ENCODE measurements at regions not wholly inside any gene's neighbourhood (a gene's known extent, or its start where the extent isn't known, plus 50 kb on each side); places are given as distances from the start of the nearest gene placed in this dataset.
"Not testable (repeated sequence)": the region's sequence is repeated elsewhere in the genome, so short reads cannot be mapped to it uniquely, and the experiment has no call there.

- CTCF ChIA-PET: no interaction called here
- Mint-ChIP-seq H3K27me3 (no peaks in the 10 kb centered on the region), H3K4me3 (no peak overlapping the region), H3K36me3 (peaks cover 2% of the 10 kb centered on the region), H3K4me1 (ENCODE audit: low read depth) (peaks cover 5% of the 10 kb centered on the region), H3K9me3 (peaks cover 5% of the 10 kb centered on the region), H3K27ac (no peak overlapping the region)
- intact Hi-C loops (cut with micrococcal nuclease): no loop called here
- POLR2A ChIA-PET: no interaction called here
- no peak for DNase-seq
These were observed 70.3 kb upstream of the SOX13 start for GRCh38 chr1:204002614-204003013.

- POLR2A ChIA-PET: no interaction called here
- H3K4me1 Mint-ChIP-seq (ENCODE audit: low read depth): peaks cover 5% of the 10 kb centered on the region
- H3K36me3 Mint-ChIP-seq: peaks cover 2% of the 10 kb centered on the region
- no peak for DNase-seq
- H3K9me3 Mint-ChIP-seq: peaks cover 5% of the 10 kb centered on the region
- H3K4me3 Mint-ChIP-seq: no peak overlapping the region
- CTCF ChIA-PET: no interaction called here
- intact Hi-C loops (cut with micrococcal nuclease): no loop called here
- H3K27me3 Mint-ChIP-seq: no peaks in the 10 kb centered on the region
- H3K27ac Mint-ChIP-seq: no peak overlapping the region
These were observed 69.4 kb upstream of the SOX13 start for GRCh38 chr1:204003536-204003935.

GRCh38 chr1:204011426-204011825 is 61.5 kb upstream of the SOX13 start:
- ChIA-PET CTCF (no interaction called here), POLR2A (no interaction called here)
- intact Hi-C loops (cut with micrococcal nuclease): no loop called here
- Mint-ChIP-seq H3K27me3 (peaks cover 1% of the 10 kb centered on the region), H3K36me3 (no peaks in the 10 kb centered on the region), H3K27ac (no peak overlapping the region), H3K4me3 (no peak overlapping the region), H3K9me3 (no peaks in the 10 kb centered on the region), H3K4me1 (ENCODE audit: low read depth) (no peaks in the 10 kb centered on the region)
- DNase-seq: no peak

GRCh38 chr1:204013052-204013451 is 59.9 kb upstream of the SOX13 start:
- no peaks in the 10 kb centered on the region for H3K36me3 Mint-ChIP-seq
- H3K27ac Mint-ChIP-seq: no peak overlapping the region
- H3K9me3 Mint-ChIP-seq: no peaks in the 10 kb centered on the region
- no peaks in the 10 kb centered on the region for H3K4me1 Mint-ChIP-seq (ENCODE audit: low read depth)
- peaks cover 1% of the 10 kb centered on the region for H3K27me3 Mint-ChIP-seq
- intact Hi-C loops (cut with micrococcal nuclease): no loop called here
- ChIA-PET CTCF (interaction anchor here (1.0 kb wide), 1 partner anchor 117 kb away, joined by 3 read pairs; no protein-coding TSS in a partner anchor), POLR2A (no interaction called here)
- DNase-seq: no peak
- H3K4me3 Mint-ChIP-seq: no peak overlapping the region

- intact Hi-C loops (cut with micrococcal nuclease): no loop called here
- H3K36me3 Mint-ChIP-seq: no peaks in the 10 kb centered on the region
These were observed 58.6 kb upstream of the SOX13 start for GRCh38 chr1:204014336-204014735.

GRCh38 chr1:204014961-204015360 is 58.0 kb upstream of the SOX13 start:
- intact Hi-C loops (cut with micrococcal nuclease); H3K9me3 Mint-ChIP-seq; POLR2A ChIA-PET; H3K4me3 Mint-ChIP-seq; H3K36me3 Mint-ChIP-seq; DNase-seq; CTCF ChIA-PET; H3K4me1 Mint-ChIP-seq (ENCODE audit: low read depth); H3K27me3 Mint-ChIP-seq; H3K27ac Mint-ChIP-seq: not testable (repeated sequence)

More at GRCh38 chr1:204014336-204014735, 58.6 kb upstream of the SOX13 start:
- Mint-ChIP-seq H3K27ac (no peak overlapping the region), H3K4me1 (ENCODE audit: low read depth) (no peaks in the 10 kb centered on the region), H3K9me3 (no peaks in the 10 kb centered on the region), H3K27me3 (peaks cover 1% of the 10 kb centered on the region), H3K4me3 (no peak overlapping the region)
- CTCF ChIA-PET: no interaction called here
- no peak for DNase-seq
- POLR2A ChIA-PET: no interaction called here

- CTCF ChIA-PET: no interaction called here
- no peak overlapping the region for H3K4me3 Mint-ChIP-seq
- no peaks in the 10 kb centered on the region for H3K27me3 Mint-ChIP-seq
- H3K4me1 Mint-ChIP-seq (ENCODE audit: low read depth): no peaks in the 10 kb centered on the region
- H3K27ac Mint-ChIP-seq: no peak overlapping the region
- no peak for DNase-seq
- no peaks in the 10 kb centered on the region for H3K9me3 Mint-ChIP-seq
- no peaks in the 10 kb centered on the region for H3K36me3 Mint-ChIP-seq
- POLR2A ChIA-PET: no interaction called here
- intact Hi-C loops (cut with micrococcal nuclease): no loop called here
These were observed 55.9 kb upstream of the SOX13 start for GRCh38 chr1:204017032-204017431.

GRCh38 chr1:204018460-204018859 is 54.5 kb upstream of the SOX13 start:
- no peaks in the 10 kb centered on the region for H3K36me3 Mint-ChIP-seq
- H3K4me1 Mint-ChIP-seq (ENCODE audit: low read depth): no peaks in the 10 kb centered on the region
- no peak overlapping the region for H3K4me3 Mint-ChIP-seq
- intact Hi-C loops (cut with micrococcal nuclease): no loop called here
- no peaks in the 10 kb centered on the region for H3K27me3 Mint-ChIP-seq
- DNase-seq: no peak
- no peak overlapping the region for H3K27ac Mint-ChIP-seq
- CTCF ChIA-PET: no interaction called here
- POLR2A ChIA-PET: no interaction called here
- H3K9me3 Mint-ChIP-seq: no peaks in the 10 kb centered on the region

Data from activated CD4-positive, alpha-beta memory T cell treated with anti-CD3 and anti-CD28 coated beads for 36 hours (primary cell).